ENCODE measurements at regions not wholly inside any gene's neighbourhood (a gene's known extent, or its start where the extent isn't known, plus 50 kb on each side); places are given as distances from the start of the nearest gene placed in this dataset.

DNA sequence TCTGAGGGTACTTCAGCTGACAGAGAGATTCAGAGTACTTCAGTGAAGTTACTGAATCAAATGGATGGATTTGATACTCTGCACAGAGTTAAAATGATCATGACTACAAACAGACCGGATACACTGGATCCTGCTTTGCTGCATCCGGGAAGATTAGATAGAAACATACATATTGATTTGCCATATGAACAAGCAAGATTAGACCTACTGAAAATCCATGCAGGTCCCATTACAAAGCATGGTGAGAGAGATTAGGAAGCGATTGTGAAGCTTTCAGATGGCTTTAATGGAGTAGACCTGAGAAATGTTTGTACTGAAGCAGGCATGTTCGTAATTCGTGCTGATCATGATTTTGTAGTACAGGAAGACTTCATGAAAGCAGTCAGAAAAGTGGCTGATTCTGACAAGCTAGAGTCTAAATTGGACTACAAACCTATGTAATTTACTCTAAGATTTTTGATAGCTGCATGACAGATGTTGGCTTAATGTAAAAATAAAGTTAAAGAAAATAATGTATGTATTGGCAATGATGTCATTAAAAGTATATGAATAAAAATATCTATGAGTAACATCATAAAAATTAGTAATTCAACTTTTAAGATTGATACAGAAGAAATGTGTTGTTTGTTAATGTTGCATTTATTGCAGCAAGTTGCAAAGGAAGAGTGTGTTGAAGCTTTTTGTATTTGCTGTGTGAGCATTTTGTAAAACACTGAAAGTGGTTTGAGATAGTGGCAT lies 136.1 kb upstream of the RAP1B start:
- TF ChIP-seq EZH2phosphoT487 (IDR thresholded peaks at IDR 0.05; ENCODE audit: borderline replicate concordance, low read depth): no peak
- TF ChIP-seq POLR2AphosphoS5 (IDR thresholded peaks at IDR 0.05; ENCODE audit: low read depth, low read length): no peak
- TF ChIP-seq, protein P1, sequence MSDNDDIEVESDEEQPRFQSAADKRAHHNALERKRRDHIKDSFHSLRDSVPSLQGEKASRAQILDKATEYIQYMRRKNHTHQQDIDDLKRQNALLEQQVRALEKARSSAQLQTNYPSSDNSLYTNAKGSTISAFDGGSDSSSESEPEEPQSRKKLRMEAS (IDR thresholded peaks at IDR 0.05; ENCODE audit: low read depth): no peak
- no peak for TF ChIP-seq GATA2 (CRISPR knock-in tag; IDR thresholded peaks at IDR 0.05)
- TF ChIP-seq CTCF (IDR thresholded peaks at IDR 0.05): no peak
- TF ChIP-seq SMC3 (IDR thresholded peaks at IDR 0.05; ENCODE audit: low read depth, low read length): no peak
- TF ChIP-seq RCOR1 (IDR thresholded peaks at IDR 0.05; ENCODE audit: low read length): no peak
- TF ChIP-seq NFIC (IDR thresholded peaks at IDR 0.05; ENCODE audit: borderline replicate concordance): no peak
- TF ChIP-seq SIN3A (IDR thresholded peaks at IDR 0.05; ENCODE audit: borderline replicate concordance, low read depth, low read length): no peak
- TF ChIP-seq, protein P2, sequence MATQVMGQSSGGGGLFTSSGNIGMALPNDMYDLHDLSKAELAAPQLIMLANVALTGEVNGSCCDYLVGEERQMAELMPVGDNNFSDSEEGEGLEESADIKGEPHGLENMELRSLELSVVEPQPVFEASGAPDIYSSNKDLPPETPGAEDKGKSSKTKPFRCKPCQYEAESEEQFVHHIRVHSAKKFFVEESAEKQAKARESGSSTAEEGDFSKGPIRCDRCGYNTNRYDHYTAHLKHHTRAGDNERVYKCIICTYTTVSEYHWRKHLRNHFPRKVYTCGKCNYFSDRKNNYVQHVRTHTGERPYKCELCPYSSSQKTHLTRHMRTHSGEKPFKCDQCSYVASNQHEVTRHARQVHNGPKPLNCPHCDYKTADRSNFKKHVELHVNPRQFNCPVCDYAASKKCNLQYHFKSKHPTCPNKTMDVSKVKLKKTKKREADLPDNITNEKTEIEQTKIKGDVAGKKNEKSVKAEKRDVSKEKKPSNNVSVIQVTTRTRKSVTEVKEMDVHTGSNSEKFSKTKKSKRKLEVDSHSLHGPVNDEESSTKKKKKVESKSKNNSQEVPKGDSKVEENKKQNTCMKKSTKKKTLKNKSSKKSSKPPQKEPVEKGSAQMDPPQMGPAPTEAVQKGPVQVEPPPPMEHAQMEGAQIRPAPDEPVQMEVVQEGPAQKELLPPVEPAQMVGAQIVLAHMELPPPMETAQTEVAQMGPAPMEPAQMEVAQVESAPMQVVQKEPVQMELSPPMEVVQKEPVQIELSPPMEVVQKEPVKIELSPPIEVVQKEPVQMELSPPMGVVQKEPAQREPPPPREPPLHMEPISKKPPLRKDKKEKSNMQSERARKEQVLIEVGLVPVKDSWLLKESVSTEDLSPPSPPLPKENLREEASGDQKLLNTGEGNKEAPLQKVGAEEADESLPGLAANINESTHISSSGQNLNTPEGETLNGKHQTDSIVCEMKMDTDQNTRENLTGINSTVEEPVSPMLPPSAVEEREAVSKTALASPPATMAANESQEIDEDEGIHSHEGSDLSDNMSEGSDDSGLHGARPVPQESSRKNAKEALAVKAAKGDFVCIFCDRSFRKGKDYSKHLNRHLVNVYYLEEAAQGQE (IDR thresholded peaks at IDR 0.05; ENCODE audit: low read depth, low read length): no peak
- TF ChIP-seq TAF1 (IDR thresholded peaks at IDR 0.05; ENCODE audit: borderline replicate concordance, low read depth, low read length): no peak
- no peak for TF ChIP-seq RAD21 (IDR thresholded peaks at IDR 0.05; ENCODE audit: low read length)
- no peak for TF ChIP-seq RFX5 (IDR thresholded peaks at IDR 0.05; ENCODE audit: low read length)
